ENCODE measurements at regions not wholly inside any gene's neighbourhood (a gene's known extent, or its start where the extent isn't known, plus 50 kb on each side); places are given as distances from the start of the nearest gene placed in this dataset.

GRCh38 chr3:94647131-94647530 is 584.3 kb downstream of the NSUN3 start:
- TF ChIP-seq CTCF (IDR thresholded peaks at IDR 0.05), result no peak
- no peak for TF ChIP-seq EP300 (IDR thresholded peaks at IDR 0.05)
- TF ChIP-seq POLR2AphosphoS5 (IDR thresholded peaks at IDR 0.05), result no peak
- no peak for TF ChIP-seq POLR2A (IDR thresholded peaks at IDR 0.05)

Data from stomach (tissue), 4 donors.